ENCODE measurements at regions not wholly inside any gene's neighbourhood (a gene's known extent, or its start where the extent isn't known, plus 50 kb on each side); places are given as distances from the start of the nearest gene placed in this dataset.

DNA sequence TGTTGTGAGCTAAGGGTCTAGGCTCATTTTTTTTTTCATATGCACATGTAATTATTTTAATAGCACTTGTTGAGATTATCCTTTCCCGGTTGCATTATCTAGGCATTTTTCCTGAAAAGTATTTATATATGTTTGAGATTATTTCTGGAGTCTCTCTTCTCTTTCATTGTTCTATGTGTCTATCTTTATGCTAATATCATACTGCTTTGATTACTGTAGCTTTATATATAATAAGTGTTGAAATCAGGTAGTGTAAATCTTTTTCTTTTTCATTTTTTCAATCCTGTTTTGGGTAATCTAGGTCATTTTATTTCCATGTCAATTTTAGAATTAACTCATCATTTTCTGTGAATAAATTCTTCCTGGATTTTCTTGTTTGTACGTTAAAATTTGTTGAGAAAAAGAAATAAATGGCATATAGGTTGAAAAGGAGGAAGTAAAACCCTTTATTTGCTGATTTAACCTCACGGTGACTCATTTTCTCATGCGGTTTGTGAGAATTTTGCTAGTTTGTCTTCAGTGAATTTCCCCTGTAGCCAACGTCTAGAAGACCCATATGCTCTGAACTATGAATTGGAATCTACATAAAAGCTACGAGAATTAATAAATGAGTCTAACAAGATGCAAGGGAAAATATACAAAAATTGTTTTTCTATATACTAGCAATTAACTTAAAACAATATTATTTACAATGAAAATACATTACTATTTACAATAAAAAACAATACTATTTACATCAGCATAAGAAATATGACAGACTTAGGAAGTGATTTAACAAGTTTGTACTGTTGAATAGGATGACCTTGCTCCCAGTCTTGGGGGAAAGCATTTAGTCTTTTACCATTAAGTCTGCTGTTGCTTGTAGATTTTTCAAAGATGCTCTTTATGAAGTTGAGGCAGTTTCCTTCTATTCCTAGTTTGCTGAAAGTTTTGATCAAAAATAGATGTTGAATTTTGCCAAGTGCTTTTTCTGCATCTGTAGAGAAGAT is 105.0 kb downstream of the SNAPC1 start:
- TF ChIP-seq, protein P1, sequence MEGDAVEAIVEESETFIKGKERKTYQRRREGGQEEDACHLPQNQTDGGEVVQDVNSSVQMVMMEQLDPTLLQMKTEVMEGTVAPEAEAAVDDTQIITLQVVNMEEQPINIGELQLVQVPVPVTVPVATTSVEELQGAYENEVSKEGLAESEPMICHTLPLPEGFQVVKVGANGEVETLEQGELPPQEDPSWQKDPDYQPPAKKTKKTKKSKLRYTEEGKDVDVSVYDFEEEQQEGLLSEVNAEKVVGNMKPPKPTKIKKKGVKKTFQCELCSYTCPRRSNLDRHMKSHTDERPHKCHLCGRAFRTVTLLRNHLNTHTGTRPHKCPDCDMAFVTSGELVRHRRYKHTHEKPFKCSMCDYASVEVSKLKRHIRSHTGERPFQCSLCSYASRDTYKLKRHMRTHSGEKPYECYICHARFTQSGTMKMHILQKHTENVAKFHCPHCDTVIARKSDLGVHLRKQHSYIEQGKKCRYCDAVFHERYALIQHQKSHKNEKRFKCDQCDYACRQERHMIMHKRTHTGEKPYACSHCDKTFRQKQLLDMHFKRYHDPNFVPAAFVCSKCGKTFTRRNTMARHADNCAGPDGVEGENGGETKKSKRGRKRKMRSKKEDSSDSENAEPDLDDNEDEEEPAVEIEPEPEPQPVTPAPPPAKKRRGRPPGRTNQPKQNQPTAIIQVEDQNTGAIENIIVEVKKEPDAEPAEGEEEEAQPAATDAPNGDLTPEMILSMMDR (IDR thresholded peaks at IDR 0.05; ENCODE audit: unreplicated experiment): no peak
- H3K4me3 Mint-ChIP-seq: no peak overlapping the region
- H3K27me3 Mint-ChIP-seq (ENCODE audit: low read depth): no peaks in the 10 kb centered on the region
- no peaks in the 10 kb centered on the region for H3K4me1 Mint-ChIP-seq
- peaks cover 36% of the 10 kb centered on the region for H3K9me3 Mint-ChIP-seq
- H3K27ac Mint-ChIP-seq: no peak overlapping the region
- no peak for DNase-seq (ENCODE audit: low spot score in 2 of 2, unreplicated experiment in 2 of 2)
- H3K36me3 Mint-ChIP-seq: peaks cover 1% of the 10 kb centered on the region

DNA sequence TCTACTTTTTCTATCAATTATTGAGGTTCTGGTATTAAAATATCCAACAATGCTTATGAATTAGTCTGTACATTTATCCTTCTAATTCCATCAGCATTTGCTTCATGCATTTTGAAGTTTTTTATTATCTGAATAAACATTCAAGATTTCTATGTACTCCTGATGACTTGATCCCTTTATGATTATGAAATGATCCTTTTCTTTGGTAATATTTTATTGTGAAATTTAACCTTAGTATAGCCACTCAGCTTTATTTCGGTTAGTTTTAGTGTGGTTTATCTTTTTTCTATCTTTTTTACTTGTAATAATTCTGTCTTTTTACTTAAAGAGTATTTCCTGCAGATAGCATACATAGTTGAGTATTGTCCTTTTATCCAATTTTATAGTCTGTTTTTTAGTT is 106.6 kb downstream of the SNAPC1 start:
- Mint-ChIP-seq H3K9me3 (peaks cover 28% of the 10 kb centered on the region), H3K36me3 (peaks cover 1% of the 10 kb centered on the region), H3K27ac (no peak overlapping the region), H3K4me3 (no peak overlapping the region), H3K27me3 (ENCODE audit: low read depth) (no peaks in the 10 kb centered on the region), H3K4me1 (no peaks in the 10 kb centered on the region)
- DNase-seq (ENCODE audit: low spot score in 2 of 2, unreplicated experiment in 2 of 2): no peak
- TF ChIP-seq, protein P1 (IDR thresholded peaks at IDR 0.05; ENCODE audit: unreplicated experiment): no peak

DNA sequence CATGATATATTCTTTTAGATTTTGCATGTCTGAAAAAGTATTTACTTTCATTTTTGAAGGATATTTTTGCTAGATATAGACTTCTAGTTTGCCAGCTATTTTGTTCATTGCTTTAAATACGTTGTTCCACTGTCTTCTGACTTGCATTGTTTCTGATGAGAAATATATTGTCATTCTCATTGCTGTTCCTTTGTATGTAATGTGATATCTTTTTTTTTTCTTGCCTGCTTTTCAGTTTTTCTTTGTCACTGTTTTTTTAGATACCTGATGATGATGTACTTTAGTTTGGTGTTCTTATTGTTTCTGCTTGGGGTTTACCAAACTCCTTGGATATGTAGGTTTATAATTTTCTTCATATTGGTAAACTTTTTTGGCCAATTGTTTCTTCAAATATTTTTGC is 107.9 kb downstream of the SNAPC1 start:
- Mint-ChIP-seq H3K4me1 (no peaks in the 10 kb centered on the region), H3K4me3 (no peak overlapping the region)
- TF ChIP-seq, protein P1 (IDR thresholded peaks at IDR 0.05; ENCODE audit: unreplicated experiment): no peak

DNA sequence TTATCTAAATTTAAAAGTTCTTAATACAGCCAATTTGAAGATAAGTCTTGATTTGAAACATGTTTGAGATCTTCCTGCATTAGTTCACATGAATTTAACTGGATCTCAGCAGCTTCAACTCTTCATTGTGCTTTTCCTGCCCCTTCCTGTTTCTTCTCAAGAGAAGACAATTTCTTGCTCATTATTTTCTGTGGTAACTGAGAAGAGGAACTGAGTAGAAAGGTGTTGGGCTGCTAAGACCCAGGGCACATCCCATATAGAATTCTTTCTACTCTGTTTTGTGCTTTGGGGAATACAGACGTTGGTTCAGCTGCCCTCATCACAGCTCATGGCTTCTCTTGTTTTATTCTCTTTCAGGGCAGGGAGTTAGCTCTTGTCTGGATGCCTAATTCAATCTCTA is 110.2 kb downstream of the SNAPC1 start:
- no peak overlapping the region for H3K4me3 Mint-ChIP-seq
- peaks cover 1% of the 10 kb centered on the region for H3K36me3 Mint-ChIP-seq
- H3K27me3 Mint-ChIP-seq (ENCODE audit: low read depth): no peaks in the 10 kb centered on the region
- TF ChIP-seq, protein P1 (IDR thresholded peaks at IDR 0.05; ENCODE audit: unreplicated experiment): no peak
- peaks cover 13% of the 10 kb centered on the region for H3K4me1 Mint-ChIP-seq
- DNase-seq (ENCODE audit: low spot score in 2 of 2, unreplicated experiment in 2 of 2): no peak
- H3K9me3 Mint-ChIP-seq: peaks cover 27% of the 10 kb centered on the region
- H3K27ac Mint-ChIP-seq: no peak overlapping the region

More for the DNA sequence above, 107.9 kb downstream of the SNAPC1 start:
- Mint-ChIP-seq H3K36me3 (peaks cover 1% of the 10 kb centered on the region), H3K27ac (no peak overlapping the region), H3K27me3 (ENCODE audit: low read depth) (no peaks in the 10 kb centered on the region), H3K9me3 (peaks cover 27% of the 10 kb centered on the region)
- DNase-seq (ENCODE audit: low spot score in 2 of 2, unreplicated experiment in 2 of 2): no peak

DNA sequence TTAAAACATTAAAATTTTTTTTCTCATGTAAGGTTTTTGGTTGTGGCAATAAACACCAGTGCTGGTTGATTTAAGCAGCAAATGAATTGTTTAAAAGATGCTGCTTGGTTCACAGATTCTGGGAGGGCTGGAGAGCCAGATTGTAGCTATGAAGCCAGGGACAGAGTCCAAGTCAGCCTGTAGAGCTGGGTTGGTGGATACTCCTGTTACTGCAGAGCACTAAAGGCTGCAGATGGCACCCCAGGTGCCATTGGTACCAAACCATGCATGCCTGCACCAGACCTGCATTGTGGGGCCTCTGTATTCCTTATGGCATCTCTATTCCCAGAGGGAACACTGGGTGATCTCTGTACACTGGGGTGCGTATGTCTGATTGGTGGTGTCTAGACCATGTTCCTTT is 113.3 kb downstream of the SNAPC1 start:
- H3K4me1 Mint-ChIP-seq: peaks cover 22% of the 10 kb centered on the region

More for the DNA sequence above, 113.3 kb downstream of the SNAPC1 start:
- Mint-ChIP-seq H3K27ac (no peak overlapping the region), H3K27me3 (ENCODE audit: low read depth) (no peaks in the 10 kb centered on the region), H3K9me3 (peaks cover 16% of the 10 kb centered on the region), H3K4me3 (no peak overlapping the region), H3K36me3 (peaks cover 1% of the 10 kb centered on the region)
- TF ChIP-seq, protein P1 (IDR thresholded peaks at IDR 0.05; ENCODE audit: unreplicated experiment): no peak
- DNase-seq (ENCODE audit: low spot score in 2 of 2, unreplicated experiment in 2 of 2): no peak
